ENCODE measurements at regions not wholly inside any gene's neighbourhood (a gene's known extent, or its start where the extent isn't known, plus 50 kb on each side); places are given as distances from the start of the nearest gene placed in this dataset.

- ATAC-seq (no peak), DNase-seq (ENCODE audit: missing footprints) (no peak)
- intact Hi-C loops (cut with DNase I) = no loop called here
These were observed 72.0 kb downstream of the ALX1 start for GRCh38 chr12:85352016-85352415.

DNA sequence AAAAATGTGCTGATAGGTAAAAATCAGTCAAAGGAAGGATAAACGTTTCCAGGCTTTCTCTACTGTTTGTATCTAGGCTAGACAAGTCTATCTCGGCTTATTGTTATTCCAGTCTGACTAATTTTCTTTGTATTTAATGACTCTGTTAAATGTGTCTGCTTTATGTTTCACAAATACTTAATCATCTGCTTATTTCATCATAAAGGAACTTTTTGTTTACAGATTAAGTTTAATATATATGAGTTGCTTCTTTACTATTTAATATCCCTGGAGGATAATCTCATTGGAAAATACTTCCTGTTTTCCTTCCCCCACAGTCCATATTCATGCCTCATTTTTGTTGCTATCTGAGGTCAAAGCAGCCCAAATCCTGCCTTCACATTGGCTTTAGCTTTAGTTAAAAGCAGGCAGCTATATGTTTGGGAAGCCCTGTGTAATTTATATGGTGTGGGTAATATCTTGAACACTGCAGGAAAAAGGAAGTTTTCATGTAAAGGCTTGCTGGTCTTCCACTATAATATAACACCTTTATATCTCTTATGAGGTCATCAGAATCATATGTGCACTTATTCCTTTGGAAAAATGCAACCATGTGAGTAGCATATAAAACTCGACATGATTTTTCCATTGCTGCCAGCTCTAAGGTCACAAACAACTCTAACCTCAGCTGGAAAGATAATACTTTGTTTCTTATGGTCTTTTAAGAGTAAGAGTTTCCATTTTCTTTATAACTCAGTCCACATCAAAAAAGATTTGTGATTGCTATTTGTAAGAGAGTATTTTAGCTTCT lies 76.8 kb downstream of the ALX1 start:
- intact Hi-C loops (cut with DNase I) = no loop called here
- DNase-seq (ENCODE audit: missing footprints) (no peak), ATAC-seq (no peak)

DNA sequence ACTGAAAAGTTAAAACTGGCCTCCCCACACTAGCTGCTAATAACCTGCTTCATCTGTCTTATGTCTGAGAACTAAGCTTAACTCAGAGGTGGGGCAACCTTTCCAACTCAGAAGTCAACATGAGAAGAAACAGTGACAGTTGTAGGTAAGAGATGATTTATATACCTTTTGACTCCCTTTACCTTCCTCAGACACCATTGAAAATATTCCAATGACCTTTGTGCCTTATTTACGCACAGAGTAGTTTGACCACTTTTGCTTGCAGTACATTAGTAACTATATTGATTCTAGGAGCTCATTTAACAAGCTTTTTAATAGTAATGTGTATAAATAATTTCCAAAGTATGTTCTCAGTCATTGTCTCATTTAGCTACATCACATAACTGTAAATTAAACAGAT lies 77.6 kb downstream of the ALX1 start:
- intact Hi-C loops (cut with DNase I) = no loop called here
- no peak for DNase-seq (ENCODE audit: missing footprints)
- ATAC-seq = no peak

DNA sequence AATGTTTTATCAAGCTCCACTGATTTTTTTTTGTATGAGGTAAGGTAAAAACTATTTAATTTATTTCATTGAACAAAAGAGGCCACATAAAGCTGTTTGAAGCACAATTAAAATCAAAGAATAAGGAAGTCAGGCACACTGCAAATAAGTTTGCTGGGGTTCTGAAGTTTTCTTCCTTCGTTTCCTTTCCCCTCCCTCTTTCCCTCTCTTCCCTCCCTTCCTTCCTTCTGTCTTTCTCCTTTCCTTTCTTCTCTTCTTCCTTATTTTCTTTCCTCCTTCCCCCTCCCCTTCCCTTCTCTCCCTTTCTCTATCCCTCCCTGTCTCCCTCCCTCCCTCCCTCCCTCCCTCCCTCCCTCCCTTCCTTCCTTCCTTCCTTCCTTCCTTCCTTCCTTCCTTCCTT lies 78.7 kb downstream of the ALX1 start:
- DNase-seq (ENCODE audit: missing footprints) (no peak), ATAC-seq (no peak)
- intact Hi-C loops (cut with DNase I) = no loop called here

DNA sequence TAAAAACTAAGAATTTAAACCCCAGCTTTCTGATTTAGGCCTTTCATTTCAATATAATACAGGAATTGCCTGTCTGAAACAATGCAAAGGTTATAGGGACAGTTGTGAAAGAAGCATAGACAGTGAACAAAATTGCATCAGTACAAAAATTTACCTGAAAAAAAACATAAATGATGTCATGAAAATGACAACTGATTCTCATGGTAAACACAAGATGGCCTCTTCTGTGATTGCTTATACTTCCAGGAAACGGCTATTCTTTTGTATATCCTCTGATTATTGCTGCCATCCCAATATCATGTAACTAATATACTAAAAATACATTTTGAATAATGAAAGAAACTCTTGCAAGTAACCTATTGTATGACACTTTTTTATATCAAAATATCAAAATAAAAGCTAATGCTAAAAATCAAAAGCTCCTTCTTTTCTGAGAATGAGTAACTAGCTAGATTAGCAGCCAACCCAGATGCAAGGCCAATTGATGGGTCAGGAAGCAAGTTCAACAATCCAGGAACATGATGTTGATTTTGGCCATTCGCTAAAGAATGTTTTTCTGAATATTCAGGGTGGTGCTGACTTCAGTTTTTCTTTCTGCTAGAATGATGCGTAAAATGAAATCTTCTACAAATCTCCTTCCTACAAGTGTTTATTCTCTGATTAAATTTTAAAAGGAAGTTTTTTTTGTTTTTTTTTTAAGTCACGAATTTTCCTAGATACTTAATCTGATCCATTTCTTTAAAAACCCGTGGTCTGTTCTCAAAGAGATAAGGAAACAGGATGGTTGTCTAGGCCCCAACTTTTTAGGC lies 83.6 kb downstream of the ALX1 start:
- intact Hi-C loops (cut with DNase I) = no loop called here
- ATAC-seq (no peak), DNase-seq (ENCODE audit: missing footprints) (no peak)

DNA sequence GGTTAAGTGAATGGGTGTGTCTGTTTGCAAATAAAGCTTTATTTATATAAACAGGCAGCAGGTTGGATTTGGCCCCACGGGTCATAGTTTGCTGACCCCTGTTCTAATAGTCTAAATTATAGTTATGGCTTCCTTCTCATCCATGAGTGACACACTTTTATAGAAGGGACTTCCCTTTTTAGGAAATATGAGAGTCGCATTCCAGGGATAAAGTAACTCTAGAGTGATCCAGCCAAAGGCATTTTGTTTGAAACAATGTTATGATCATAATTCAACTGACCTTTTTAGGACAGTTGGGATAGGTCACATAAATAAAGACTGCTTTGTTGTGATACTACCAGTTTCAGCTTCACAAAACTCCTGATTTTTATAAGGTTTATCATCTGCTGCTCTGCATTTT lies 87.9 kb downstream of the ALX1 start:
- intact Hi-C loops (cut with DNase I) = no loop called here
- DNase-seq (ENCODE audit: missing footprints) = no peak
- ATAC-seq = no peak

GRCh38 chr12:85369365-85370154 lies 89.5 kb downstream of the ALX1 start:
- DNase-seq (ENCODE audit: missing footprints) (no peak), ATAC-seq (no peak)
- intact Hi-C loops (cut with DNase I) = no loop called here

- no peak for ATAC-seq
- no peak for DNase-seq (ENCODE audit: missing footprints)
- intact Hi-C loops (cut with DNase I) = no loop called here
These were observed 93.0 kb downstream of the ALX1 start for GRCh38 chr12:85373045-85373444.

GRCh38 chr12:85374981-85375380 lies 95.0 kb downstream of the ALX1 start:
- ATAC-seq (no peak), DNase-seq (ENCODE audit: missing footprints) (no peak)
- intact Hi-C loops (cut with DNase I) = no loop called here

- ATAC-seq (no peak), DNase-seq (ENCODE audit: missing footprints) (no peak)
- intact Hi-C loops (cut with DNase I) = no loop called here
These were observed 105.4 kb downstream of the ALX1 start for GRCh38 chr12:85385406-85385805.

GRCh38 chr12:85390266-85390665 lies 110.2 kb downstream of the ALX1 start:
- DNase-seq (ENCODE audit: missing footprints) = no peak
- no peak for ATAC-seq
- intact Hi-C loops (cut with DNase I) = no loop called here

GRCh38 chr12:85392508-85392907 lies 112.5 kb downstream of the ALX1 start:
- ATAC-seq = no peak
- no peak for DNase-seq (ENCODE audit: missing footprints)
- intact Hi-C loops (cut with DNase I) = no loop called here

- ATAC-seq (no peak), DNase-seq (ENCODE audit: missing footprints) (no peak)
- intact Hi-C loops (cut with DNase I) = no loop called here
These were observed 113.6 kb downstream of the ALX1 start for GRCh38 chr12:85393606-85394005.

DNA sequence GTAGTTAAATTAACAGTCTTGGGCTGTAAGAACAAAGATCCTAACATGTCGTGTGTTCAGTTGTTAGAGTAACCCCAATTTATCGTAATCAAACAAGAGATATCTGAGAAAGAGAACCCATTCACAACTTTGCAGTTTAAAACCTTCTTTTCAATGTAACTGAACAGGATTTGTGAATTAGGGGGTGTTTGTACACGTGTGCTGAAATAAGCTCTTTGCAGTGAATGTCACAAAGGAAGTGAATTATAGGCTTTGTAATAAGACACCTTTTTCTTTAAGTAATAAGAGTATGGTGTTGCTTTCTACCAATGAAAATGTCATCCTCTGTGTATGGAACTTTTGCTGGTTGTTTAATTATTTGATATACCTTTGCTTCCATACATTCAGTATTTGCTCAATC lies 114.0 kb downstream of the ALX1 start:
- ATAC-seq (no peak), DNase-seq (ENCODE audit: missing footprints) (no peak)
- intact Hi-C loops (cut with DNase I) = no loop called here

GRCh38 chr12:85394809-85395208 lies 114.8 kb downstream of the ALX1 start:
- DNase-seq (ENCODE audit: missing footprints) (no peak), ATAC-seq (no peak)
- intact Hi-C loops (cut with DNase I) = no loop called here

GRCh38 chr12:85405262-85405661 lies 125.2 kb downstream of the ALX1 start:
- DNase-seq (ENCODE audit: missing footprints) = no peak
- no peak for ATAC-seq
- intact Hi-C loops (cut with DNase I) = no loop called here

DNA sequence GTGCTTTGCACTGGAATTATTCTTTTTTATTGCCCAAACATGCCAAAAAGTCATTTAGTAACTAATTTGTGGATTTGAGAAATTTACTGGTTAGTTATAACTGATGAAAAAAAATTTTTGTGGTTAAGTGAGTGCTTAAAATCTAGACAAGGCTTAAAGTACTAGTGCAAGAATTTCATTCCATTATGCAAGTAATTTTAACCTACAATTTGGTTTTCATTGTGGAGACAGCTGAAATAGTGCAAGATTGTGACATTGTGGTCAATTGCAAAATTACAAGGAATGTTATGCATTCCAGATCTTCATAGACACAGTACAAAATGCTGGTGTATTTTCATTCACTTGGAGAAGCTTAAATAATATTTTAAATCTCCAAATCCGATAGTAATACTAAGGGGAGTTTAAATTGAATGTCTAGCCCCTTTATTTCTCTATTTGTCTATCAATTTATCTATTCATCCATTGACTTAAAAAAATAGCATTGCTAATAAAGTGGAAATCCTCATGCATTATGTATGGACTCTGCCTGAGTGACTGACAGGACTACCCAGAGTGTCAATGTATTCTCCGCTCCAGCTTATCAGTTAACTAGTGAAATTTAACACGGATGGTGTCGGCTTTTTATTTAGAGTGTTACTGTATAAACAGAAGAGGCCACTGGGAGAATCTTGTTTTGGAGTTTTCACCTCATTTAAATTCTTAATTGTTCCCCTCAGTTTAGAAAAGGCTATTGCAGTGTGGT lies 125.9 kb downstream of the ALX1 start:
- intact Hi-C loops (cut with DNase I) = no loop called here
- DNase-seq (ENCODE audit: missing footprints) = no peak
- ATAC-seq = no peak

DNA sequence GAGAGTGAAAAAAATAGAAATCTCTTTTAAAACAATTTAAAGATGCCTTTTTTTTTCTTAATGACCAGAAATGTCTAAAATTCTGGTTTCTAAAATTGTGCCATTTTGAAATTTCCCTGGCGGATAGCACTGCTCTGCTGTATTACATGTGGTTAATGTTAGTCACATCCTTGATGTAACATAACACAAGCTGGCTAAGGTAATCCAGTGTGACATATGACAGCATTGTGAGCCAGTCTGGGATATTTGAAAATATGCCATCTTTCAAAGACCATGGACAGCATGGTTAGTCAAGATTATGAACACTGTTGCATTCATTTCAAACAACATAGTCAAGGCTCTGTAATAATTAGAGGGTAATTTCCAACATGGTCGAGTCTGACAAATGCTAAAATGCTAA lies 133.2 kb downstream of the ALX1 start:
- intact Hi-C loops (cut with DNase I) = no loop called here
- ATAC-seq = no peak
- no peak for DNase-seq (ENCODE audit: missing footprints)

- DNase-seq (ENCODE audit: missing footprints) (no peak), ATAC-seq (no peak)
- intact Hi-C loops (cut with DNase I) = no loop called here
These were observed 142.7 kb downstream of the ALX1 start for GRCh38 chr12:85422762-85423161.
